ENCODE measurements at regions not wholly inside any gene's neighbourhood (a gene's known extent, or its start where the extent isn't known, plus 50 kb on each side); places are given as distances from the start of the nearest gene placed in this dataset.
"Not testable (repeated sequence)": the region's sequence is repeated elsewhere in the genome, so short reads cannot be mapped to it uniquely, and the experiment has no call there.

DNA sequence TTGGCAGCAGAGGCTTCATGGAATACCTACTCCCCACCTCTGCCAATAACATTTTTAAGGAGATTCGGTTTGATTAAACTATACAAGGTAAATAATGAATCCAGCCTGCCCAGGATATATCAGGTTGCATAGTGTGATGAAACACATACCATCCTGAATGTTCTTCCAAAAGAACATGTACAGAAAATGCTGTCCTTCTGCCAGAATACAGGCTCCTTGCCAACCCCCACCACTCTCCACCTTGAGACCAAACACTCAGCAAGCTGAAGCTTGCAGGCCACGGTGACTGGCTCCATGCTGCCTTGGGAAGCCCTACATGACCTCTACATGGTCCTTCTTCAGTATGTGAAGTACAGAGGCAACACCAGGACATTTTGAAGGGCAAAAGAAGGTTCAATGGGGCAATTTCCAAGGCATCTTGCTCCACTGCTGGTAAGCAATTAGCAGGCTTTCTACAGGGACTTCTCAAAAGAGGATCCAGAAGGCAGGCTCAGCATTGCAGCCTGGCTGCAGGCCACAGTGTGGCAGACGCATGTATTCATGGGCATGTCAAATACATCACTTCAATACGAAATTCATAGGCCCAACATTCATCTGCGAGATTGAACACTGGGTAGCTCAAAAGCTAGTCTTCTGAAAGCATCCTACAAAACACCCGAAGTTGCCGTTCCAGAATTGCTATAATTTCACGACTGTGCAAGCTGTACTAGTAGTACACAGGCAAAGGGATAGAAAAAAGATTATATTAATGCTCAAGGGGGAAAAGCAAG lies 62.4 kb upstream of the SERP2 start:
- no peak for DNase-seq (ENCODE audit: extremely low spot score)
- CTCF ChIA-PET: no interaction called here
- POLR2A ChIA-PET: no interaction called here
- TF ChIP-seq, protein P1, sequence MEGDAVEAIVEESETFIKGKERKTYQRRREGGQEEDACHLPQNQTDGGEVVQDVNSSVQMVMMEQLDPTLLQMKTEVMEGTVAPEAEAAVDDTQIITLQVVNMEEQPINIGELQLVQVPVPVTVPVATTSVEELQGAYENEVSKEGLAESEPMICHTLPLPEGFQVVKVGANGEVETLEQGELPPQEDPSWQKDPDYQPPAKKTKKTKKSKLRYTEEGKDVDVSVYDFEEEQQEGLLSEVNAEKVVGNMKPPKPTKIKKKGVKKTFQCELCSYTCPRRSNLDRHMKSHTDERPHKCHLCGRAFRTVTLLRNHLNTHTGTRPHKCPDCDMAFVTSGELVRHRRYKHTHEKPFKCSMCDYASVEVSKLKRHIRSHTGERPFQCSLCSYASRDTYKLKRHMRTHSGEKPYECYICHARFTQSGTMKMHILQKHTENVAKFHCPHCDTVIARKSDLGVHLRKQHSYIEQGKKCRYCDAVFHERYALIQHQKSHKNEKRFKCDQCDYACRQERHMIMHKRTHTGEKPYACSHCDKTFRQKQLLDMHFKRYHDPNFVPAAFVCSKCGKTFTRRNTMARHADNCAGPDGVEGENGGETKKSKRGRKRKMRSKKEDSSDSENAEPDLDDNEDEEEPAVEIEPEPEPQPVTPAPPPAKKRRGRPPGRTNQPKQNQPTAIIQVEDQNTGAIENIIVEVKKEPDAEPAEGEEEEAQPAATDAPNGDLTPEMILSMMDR (IDR thresholded peaks at IDR 0.05; ENCODE audit: control extremely low read depth, extremely low read depth, low read depth, missing control alignments): no peak

DNA sequence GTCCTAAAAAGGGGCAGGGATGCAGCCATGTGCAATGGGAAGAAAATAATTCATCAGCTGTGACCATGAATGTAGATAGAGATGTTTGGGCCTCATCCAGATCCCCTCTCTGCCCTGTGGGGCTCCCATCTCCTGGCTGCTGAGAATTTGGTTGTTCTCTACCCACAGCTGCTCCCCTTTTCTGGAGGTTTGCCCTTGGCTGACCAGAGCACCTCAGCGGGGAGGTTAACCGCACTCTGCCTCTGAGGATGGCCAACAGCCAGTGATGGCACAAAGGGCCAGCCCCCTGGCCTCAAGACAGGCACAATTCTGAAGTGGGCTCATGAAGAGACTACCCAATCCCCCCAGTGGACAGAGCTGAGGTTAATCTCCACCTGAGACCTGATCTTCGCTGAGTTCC lies 61.5 kb upstream of the SERP2 start:
- ChIA-PET CTCF (no interaction called here), POLR2A (no interaction called here)
- TF ChIP-seq, protein P1 (IDR thresholded peaks at IDR 0.05; ENCODE audit: control extremely low read depth, extremely low read depth, low read depth, missing control alignments): no peak
- no peak for DNase-seq (ENCODE audit: extremely low spot score)

DNA sequence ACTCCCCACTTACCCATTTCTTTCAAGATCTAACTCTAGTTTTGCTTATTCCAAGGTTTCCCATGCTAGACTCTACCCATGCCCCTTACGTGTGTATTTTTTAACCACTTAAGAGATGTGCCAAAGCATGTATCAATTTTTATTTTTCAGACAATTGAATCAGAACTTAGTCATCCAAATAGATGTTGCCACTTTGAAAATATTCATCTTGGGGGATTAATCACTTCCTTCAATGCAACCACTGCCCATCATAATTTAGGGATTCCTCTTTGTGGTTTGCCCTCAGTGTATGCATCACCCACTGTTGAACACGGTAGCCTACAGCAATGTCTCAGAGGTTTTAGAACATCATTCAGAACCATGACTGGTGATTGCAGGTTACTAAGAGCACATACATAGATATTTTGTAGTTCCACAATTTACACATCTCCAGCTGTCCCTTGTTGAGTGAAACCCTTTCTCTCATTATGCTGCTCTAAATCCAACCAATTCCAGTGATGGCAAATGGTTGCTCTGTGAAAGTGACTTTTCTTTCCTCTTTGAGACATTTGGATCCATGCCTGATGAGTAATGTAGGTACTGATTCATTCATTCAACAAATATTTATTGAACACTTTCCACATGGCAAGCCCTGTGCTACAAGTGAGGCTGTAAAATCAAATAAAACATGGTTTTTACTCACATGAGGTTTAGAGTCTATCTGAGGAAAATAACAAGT lies 60.6 kb upstream of the SERP2 start:
- POLR2A ChIA-PET: no interaction called here
- TF ChIP-seq, protein P1 (IDR thresholded peaks at IDR 0.05; ENCODE audit: control extremely low read depth, extremely low read depth, low read depth, missing control alignments): no peak
- CTCF ChIA-PET: no interaction called here
- DNase-seq (ENCODE audit: extremely low spot score): no peak

DNA sequence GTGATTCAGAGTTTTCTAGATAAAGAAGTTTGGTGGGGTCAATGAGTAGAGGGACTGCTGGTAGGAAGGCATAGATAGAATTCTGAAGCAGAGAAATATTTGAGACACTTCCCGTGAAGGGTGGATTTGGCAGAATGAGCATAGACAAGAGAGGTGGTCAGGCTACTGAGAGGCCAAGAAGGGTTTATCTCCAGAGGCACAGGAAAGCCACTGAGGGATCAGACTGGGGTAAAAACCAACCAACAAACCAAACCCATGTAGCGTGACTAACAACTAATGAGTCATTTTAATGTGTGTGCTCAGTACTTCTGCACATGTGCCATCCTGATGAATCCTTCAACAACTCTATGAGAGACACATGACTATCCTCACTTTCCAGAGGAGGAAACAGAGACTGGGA lies 60.0 kb upstream of the SERP2 start:
- no peak for DNase-seq (ENCODE audit: extremely low spot score)
- ChIA-PET POLR2A (no interaction called here), CTCF (no interaction called here)
- TF ChIP-seq, protein P1 (IDR thresholded peaks at IDR 0.05; ENCODE audit: control extremely low read depth, extremely low read depth, low read depth, missing control alignments): no peak

DNA sequence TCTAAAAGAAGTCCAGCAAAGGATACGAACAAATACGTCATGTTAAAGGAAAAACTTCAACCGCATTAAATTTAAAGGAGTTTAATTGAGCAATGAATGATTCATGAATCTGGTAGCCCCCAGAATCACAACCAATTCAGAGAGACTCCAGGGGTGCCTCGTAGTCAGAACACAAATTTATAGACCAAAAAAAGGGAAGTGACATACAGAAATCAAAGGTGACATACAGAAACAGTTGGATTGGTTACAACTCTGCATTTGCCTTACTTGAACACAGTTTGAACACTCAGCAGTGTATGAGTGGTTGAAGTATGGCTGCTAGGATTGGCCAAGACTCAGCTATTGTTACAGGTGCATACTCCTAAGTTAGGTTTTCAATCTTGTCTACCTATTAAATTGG lies 59.5 kb upstream of the SERP2 start:
- POLR2A ChIA-PET; CTCF ChIA-PET; DNase-seq (ENCODE audit: extremely low spot score): not testable (repeated sequence)

DNA sequence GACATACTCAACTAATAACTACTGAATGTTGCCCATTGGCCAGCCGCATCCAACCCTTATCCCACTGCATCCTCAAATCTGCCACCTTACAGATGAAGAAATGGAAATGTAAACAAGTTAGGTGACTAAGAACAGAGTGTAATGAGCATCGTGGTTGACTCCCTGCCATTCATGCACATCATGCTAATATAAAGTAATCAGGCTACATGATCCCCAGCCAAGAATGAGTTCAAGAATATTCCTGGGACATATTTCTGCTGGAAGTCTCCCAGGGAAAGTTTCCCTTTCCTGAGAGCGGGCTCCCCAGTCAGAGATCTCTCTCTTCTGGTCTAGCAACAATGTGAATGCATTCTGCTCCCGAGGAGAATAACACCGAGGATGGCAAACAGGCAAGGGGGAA lies 55.9 kb upstream of the SERP2 start:
- no peak for DNase-seq (ENCODE audit: extremely low spot score)
- ChIA-PET CTCF (interaction anchor here (1.5 kb wide), 1 partner anchor 21 kb away, joined by 5 read pairs; no protein-coding TSS in a partner anchor), POLR2A (no interaction called here)
- TF ChIP-seq, protein P1 (IDR thresholded peaks at IDR 0.05; ENCODE audit: control extremely low read depth, extremely low read depth, low read depth, missing control alignments): no peak

DNA sequence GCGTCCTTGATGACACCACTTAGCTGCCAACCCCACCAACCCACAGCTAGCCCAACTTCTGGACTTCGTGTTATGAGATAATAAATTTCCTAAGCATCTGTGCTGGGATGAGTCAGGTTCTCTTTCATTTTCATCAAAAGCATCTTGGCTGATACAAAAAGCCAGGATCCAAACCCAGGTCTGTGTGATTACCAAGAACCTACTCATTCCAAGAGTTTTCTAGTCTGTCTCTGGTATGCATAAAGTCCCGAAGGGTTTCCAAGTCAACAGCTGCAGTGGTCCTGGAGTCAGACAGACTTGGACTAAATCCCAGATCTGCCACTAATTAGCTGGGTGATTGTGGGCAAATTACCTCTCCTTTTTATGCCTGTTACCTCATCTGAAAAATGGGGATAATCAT lies 55.5 kb upstream of the SERP2 start:
- no peak for DNase-seq (ENCODE audit: extremely low spot score)
- TF ChIP-seq, protein P1 (IDR thresholded peaks at IDR 0.05; ENCODE audit: control extremely low read depth, extremely low read depth, low read depth, missing control alignments): no peak
- ChIA-PET POLR2A (no interaction called here), CTCF (interaction anchor here (1.5 kb wide), 1 partner anchor 22 kb away, joined by 5 read pairs; no protein-coding TSS in a partner anchor)

All from GM10248 (cell line).